ENCODE measurements at regions not wholly inside any gene's neighbourhood (a gene's known extent, or its start where the extent isn't known, plus 50 kb on each side); places are given as distances from the start of the nearest gene placed in this dataset.

DNA sequence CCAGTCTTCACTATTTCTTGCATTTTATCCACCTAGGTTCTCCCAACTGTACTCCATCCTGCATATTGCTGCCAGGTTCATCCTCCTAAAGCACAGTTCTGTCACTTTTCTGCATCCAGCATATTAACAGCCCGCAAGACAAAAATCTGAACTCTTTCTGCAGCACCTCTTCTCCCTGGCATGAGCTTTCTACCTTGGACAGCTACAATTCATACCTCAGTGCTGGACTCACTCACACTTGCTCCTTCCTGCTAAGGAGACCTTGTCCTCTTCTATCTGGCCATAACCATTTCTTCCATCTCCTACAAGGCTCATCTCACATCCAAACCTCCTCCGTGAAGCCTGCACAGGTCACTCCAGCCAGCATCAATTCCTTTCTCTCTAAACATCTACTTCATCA is 170.1 kb upstream of the GRIP1 start:
- WGBS, 2 donors (ENCODE audit: low coverage in 1 of 2), result 86 to 95% methylated on average over 2 of the region's 2 CpGs
- in situ Hi-C loops (cut with MboI; ENCODE audit: low pct_ligation_motif_present in 1 of 4, low pct_unique_long_range_greater_than_20kb in 1 of 4, low sequenced_read_pairs in 3 of 4) (no loop called here), intact Hi-C loops (cut with DNase I; ENCODE audit: low total_unique reads) (no loop called here)

DNA sequence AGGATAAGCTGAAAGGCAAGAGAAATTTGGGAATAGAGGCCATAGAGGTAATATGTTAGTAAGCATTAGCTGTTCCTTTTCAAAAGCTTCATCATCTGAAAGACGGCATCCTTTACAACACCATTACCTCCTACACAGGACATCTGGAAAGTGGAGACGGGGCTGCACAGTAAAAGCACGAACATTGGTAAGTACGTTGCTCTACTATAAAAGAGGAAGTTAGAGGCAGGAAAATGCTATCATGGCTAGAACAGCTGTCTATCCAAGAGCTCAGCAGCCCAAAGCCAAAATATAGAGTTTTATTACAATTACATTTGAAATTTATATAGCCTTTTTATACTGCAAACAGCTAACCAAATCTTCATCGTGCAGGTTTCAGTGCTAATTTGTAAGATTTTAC is 172.3 kb upstream of the GRIP1 start:
- Histone ChIP-seq H3K4me3 (no peak overlapping the region), H3K27ac (no peak overlapping the region), H3K9me3 (no peaks in the 10 kb centered on the region), H3K27me3 (no peaks in the 10 kb centered on the region), H3K4me1 (no peaks in the 10 kb centered on the region), H3K36me3 (no peaks in the 10 kb centered on the region)
- TF ChIP-seq EP300 (IDR thresholded peaks at IDR 0.05; ENCODE audit: low read depth) (no peak), POLR2AphosphoS5 (IDR thresholded peaks at IDR 0.05) (no peak), POLR2A (IDR thresholded peaks at IDR 0.05) (no peak)
- TF ChIP-seq, protein P1, sequence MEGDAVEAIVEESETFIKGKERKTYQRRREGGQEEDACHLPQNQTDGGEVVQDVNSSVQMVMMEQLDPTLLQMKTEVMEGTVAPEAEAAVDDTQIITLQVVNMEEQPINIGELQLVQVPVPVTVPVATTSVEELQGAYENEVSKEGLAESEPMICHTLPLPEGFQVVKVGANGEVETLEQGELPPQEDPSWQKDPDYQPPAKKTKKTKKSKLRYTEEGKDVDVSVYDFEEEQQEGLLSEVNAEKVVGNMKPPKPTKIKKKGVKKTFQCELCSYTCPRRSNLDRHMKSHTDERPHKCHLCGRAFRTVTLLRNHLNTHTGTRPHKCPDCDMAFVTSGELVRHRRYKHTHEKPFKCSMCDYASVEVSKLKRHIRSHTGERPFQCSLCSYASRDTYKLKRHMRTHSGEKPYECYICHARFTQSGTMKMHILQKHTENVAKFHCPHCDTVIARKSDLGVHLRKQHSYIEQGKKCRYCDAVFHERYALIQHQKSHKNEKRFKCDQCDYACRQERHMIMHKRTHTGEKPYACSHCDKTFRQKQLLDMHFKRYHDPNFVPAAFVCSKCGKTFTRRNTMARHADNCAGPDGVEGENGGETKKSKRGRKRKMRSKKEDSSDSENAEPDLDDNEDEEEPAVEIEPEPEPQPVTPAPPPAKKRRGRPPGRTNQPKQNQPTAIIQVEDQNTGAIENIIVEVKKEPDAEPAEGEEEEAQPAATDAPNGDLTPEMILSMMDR (IDR thresholded peaks at IDR 0.05), result no peak
- in situ Hi-C loops (cut with MboI; ENCODE audit: low pct_ligation_motif_present in 1 of 4, low pct_unique_long_range_greater_than_20kb in 1 of 4, low sequenced_read_pairs in 3 of 4) (loop anchor here in 2 of 4 donors (25.0 kb wide), 2 partner anchors 164 to 589 kb away; partner anchors contain the start of gene GRIP1 (in 1 of the 2)), intact Hi-C loops (cut with DNase I; ENCODE audit: low total_unique reads) (no loop called here)
- 38 to 62% methylated on average over 5 of the region's 5 CpGs for WGBS, 2 donors (ENCODE audit: low coverage in 1 of 2)
- DNase-seq, result no peak

More for the DNA sequence above, 170.1 kb upstream of the GRIP1 start:
- no peaks in the 10 kb centered on the region for H3K27me3 ChIP-seq
- TF ChIP-seq, protein P1 (IDR thresholded peaks at IDR 0.05), result no peak
- no peaks in the 10 kb centered on the region for H3K36me3 ChIP-seq
- DNase-seq, result no peak
- H3K27ac ChIP-seq, result no peak overlapping the region
- H3K4me1 ChIP-seq, result no peaks in the 10 kb centered on the region
- no peak overlapping the region for H3K4me3 ChIP-seq
- H3K9me3 ChIP-seq, result no peaks in the 10 kb centered on the region

DNA sequence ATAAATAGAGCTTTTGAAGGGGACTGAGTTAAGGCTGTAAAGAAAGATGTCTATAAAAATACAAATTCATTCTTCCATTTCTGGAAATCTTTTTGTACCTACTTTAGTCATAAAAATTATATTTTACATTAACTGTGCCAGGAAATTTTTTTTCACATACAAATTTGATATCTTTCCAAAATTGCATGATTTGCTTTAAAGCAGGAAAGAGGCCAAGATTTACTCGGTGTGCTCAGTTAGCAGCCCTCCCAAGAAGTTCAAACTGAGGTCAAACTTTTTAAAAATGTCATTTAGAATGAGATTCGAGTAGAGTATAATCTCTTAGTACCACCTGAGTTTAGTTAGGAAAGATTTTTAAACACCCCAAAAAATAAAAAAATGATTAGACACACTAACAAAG is 173.2 kb upstream of the GRIP1 start:
- Histone ChIP-seq H3K4me3 (no peak overlapping the region), H3K36me3 (no peaks in the 10 kb centered on the region), H3K4me1 (no peaks in the 10 kb centered on the region), H3K27me3 (no peaks in the 10 kb centered on the region), H3K27ac (no peak overlapping the region), H3K9me3 (no peaks in the 10 kb centered on the region)
- 18 to 28% methylated on average over 2 of the region's 2 CpGs for WGBS, 2 donors (ENCODE audit: low coverage in 1 of 2)
- TF ChIP-seq POLR2A (IDR thresholded peaks at IDR 0.05), result no peak
- no peak for TF ChIP-seq POLR2AphosphoS5 (IDR thresholded peaks at IDR 0.05)
- TF ChIP-seq EP300 (IDR thresholded peaks at IDR 0.05; ENCODE audit: low read depth), result no peak
- TF ChIP-seq, protein P1 (IDR thresholded peaks at IDR 0.05), result no peak
- no peak for DNase-seq
- in situ Hi-C loops (cut with MboI; ENCODE audit: low pct_ligation_motif_present in 1 of 4, low pct_unique_long_range_greater_than_20kb in 1 of 4, low sequenced_read_pairs in 3 of 4), result loop anchor here in 2 of 4 donors (25.0 kb wide), 2 partner anchors 165 to 590 kb away; partner anchors contain the start of gene GRIP1 (in 1 of the 2)
- intact Hi-C loops (cut with DNase I; ENCODE audit: low total_unique reads), result no loop called here

DNA sequence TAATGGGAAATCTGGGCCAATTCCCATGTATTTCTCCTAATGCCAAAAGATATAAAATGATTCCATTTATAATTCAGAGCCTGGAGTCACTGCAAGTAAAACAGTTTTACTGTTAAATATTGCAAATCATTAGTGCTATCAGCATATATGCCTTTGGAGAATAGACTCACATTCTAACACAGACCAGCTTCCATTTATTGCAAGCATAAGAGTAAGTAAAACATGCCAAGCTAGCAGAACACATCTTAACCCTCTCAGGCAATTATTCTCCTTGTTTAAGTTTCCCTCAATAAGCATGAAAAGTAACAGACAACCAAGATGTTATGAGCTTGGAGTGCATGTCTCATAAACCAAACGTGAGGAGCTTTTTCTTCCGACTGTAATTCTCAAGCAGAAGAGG is 173.9 kb upstream of the GRIP1 start:
- TF ChIP-seq, protein P1 (IDR thresholded peaks at IDR 0.05), result no peak
- TF ChIP-seq POLR2A (IDR thresholded peaks at IDR 0.05) (no peak), EP300 (IDR thresholded peaks at IDR 0.05; ENCODE audit: low read depth) (no peak), POLR2AphosphoS5 (IDR thresholded peaks at IDR 0.05) (no peak)
- Histone ChIP-seq H3K36me3 (no peaks in the 10 kb centered on the region), H3K4me3 (no peak overlapping the region), H3K9me3 (no peaks in the 10 kb centered on the region), H3K27ac (no peak overlapping the region), H3K27me3 (no peaks in the 10 kb centered on the region), H3K4me1 (no peaks in the 10 kb centered on the region)
- intact Hi-C loops (cut with DNase I; ENCODE audit: low total_unique reads) (no loop called here), in situ Hi-C loops (cut with MboI; ENCODE audit: low pct_ligation_motif_present in 1 of 4, low pct_unique_long_range_greater_than_20kb in 1 of 4, low sequenced_read_pairs in 3 of 4) (loop anchor here in 2 of 4 donors (25.0 kb wide), 2 partner anchors 165 to 590 kb away; partner anchors contain the start of gene GRIP1 (in 1 of the 2))
- DNase-seq, result no peak
- 63 to 65% methylated on average over 2 of the region's 2 CpGs for WGBS, 2 donors (ENCODE audit: low coverage in 1 of 2)

All from transverse colon (tissue), 4 donors.